AG09319 (cell line): ENCODE measurements at regions not wholly inside any gene's neighbourhood (a gene's known extent, or its start where the extent isn't known, plus 50 kb on each side); places are given as distances from the start of the nearest gene placed in this dataset.
"Not testable (repeated sequence)": the region's sequence is repeated elsewhere in the genome, so short reads cannot be mapped to it uniquely, and the experiment has no call there.

ENCODE experiments used
- DNase-seq: peaks from one replicate; pipeline ENCODE4 v3.0.0-alpha.2; 2010; ENCODE audit warnings: low read depth; ENCODE audit errors: extremely low read depth
- TF ChIP-seq, protein P1 (sequence below): IDR thresholded peaks from 2 replicates; pipeline ENCODE4 v1.5.1; 2011; ENCODE audit warnings: low read depth, mild to moderate bottlenecking, inconsistent platforms, low read length, moderate library complexity

DNA sequence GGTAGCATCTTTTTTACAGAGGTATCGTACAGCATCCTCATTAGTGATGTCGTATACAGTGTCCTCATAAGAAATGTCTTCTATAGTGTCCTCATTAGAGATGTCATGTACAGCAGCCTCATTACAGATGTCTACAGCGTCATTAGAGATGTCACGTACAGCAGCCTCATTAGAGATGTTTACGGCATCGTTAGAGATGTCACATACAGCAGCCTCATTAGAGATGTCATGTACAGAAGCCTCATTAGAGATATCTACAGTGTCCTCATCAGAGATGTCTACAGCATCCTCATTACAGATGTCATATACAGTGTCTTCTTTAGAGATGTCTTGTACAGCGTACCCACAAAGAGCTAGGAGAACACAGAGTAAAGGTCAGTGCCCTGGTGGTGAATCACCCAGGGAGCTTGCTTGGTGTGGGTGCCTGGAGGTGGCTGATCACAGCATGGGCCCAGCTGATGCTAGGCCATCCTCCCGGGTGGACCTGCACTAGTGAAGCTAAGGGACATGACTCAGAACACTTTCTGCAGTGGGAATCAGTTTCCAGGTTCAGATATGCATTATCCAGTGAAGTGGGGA is 109.2 kb downstream of the IGLL1 start:
- TF ChIP-seq, protein P1, sequence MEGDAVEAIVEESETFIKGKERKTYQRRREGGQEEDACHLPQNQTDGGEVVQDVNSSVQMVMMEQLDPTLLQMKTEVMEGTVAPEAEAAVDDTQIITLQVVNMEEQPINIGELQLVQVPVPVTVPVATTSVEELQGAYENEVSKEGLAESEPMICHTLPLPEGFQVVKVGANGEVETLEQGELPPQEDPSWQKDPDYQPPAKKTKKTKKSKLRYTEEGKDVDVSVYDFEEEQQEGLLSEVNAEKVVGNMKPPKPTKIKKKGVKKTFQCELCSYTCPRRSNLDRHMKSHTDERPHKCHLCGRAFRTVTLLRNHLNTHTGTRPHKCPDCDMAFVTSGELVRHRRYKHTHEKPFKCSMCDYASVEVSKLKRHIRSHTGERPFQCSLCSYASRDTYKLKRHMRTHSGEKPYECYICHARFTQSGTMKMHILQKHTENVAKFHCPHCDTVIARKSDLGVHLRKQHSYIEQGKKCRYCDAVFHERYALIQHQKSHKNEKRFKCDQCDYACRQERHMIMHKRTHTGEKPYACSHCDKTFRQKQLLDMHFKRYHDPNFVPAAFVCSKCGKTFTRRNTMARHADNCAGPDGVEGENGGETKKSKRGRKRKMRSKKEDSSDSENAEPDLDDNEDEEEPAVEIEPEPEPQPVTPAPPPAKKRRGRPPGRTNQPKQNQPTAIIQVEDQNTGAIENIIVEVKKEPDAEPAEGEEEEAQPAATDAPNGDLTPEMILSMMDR, result no peak

DNA sequence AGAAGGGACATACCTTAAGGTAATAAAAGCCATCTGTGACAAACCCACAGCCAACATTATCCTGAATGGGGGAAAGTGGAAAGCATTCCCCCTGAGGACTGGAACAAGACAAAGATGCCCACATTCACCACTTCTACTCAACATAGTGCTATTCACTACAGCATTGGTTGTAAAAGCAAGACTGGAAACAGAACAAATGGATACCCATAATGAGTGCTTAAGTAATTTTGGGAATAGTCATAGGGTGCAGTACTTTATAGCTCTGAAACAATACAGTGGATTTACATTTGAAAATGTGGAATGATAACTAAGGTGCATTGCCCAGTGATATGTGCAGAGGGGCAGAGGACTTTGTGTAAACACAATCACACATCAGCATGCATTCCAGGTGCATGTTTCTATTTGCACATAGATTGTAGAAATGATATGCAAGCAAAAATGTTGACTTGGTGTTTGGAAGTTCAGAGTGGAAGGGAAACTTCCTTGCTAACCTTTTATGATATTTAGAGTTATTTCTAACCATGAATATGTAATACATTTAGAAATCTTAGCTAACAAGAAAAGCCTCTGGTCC is 112.3 kb downstream of the IGLL1 start:
- TF ChIP-seq, protein P1, result no peak
- DNase-seq, result no peak

More for the DNA sequence above, 109.2 kb downstream of the IGLL1 start:
- no peak for DNase-seq

DNA sequence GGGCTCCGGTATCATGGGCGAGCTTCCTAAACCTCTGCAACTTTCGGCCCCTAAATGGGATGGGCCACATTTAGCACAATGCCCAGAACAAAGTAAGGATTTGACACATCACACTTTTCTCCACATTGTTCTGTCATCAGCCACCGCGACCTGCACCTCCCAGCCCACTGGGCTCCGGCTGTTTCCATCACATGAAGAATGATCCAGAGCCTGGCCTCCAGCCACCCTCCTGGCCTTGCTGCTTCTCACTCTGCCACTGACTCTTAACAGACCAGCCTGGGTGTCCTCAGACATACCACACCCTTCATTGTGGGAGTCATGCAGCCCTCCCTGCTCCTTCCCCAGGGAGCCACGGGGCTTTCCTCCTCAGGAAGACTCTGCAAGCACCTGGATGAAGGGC is 113.7 kb downstream of the IGLL1 start:
- no peak for DNase-seq

DNA sequence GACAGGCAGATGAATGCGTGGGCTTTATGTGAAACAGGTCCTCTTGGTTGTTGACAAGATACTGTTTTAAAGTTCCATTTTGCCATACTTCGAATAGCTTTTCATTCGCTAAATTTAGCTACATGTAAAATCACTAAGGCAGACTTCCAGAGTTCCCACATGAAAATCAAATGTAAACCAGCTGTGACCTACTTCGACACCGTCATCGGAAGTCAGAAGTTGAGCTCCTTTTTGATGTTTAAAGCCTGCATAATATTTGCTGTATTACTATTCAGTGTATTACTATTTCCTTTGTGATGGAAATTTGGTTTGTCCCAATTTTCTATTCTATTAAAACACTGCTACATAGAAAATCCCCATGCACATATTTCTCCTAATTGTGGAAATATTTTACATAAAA is 115.3 kb downstream of the IGLL1 start:
- not testable (repeated sequence) for DNase-seq

More for the DNA sequence above, 113.7 kb downstream of the IGLL1 start:
- TF ChIP-seq, protein P1, result no peak

DNA sequence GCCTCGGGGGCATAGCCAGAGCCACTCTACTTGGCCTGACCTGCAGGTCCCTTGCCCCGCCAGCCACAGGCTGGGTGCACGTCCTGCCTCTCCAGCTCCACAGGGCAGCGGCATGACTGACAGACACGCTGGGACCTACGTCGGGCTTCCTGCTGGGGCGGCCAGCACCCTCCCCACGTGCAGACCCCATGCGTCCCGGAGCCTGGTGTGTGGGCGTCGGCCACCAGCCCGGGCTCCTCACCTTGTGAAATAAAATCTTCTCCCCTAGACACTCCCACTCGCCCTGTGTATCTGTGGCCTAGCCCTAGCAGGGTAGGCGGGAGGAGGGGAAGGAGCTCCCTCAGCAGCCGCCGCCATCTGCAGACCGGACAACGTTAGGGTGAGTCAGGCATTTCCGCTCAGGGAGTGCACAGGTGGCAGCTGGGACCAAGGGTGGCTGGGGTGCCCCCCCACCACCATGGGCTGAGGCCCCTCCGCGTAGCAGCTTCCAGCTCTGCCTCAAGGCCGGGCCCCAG is 119.5 kb downstream of the IGLL1 start:
- not testable (repeated sequence) for DNase-seq

DNA sequence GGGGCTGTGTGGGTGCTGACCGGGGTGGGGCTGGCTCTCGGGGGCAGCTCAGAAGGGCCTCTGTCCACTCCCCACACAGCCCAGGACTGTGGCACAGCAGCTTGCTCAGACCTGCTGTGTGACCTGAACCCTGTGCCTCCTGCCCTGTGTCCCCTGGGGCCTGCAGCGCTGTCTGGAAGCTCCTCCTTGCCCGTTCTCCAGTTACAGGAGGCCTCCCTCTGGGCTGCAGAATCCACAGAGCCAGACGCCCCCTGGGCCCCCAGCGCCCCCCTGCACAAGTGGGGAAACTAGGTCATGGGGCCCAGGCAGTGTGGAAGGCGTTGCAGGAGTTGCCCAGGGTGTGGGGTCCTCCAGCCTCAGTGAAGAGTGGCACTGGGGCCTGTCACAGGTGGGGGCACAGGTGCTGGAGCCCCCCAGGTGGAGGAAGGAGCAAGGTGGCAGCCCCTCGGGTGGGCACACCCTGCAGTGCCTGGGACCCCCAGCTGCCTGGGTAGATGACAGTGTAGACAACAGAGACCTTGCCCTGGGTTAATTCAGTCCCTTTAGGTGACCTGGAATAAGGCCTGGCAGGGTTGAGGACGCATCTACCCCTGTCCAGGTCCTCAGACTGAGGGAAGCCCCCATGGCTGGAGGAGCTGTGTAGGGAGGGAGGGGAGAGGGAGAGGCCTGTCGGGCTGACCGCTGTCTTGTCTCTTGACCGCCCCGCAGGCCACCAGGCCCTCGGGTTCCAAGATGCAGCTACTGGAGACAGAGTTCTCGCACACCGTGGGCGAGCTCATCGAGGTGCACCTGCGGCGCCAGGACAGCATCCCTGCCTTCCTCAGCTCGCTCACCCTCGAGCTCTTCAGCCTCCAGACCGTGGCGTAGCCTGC is 120.2 kb downstream of the IGLL1 start:
- DNase-seq, result not testable (repeated sequence)

DNA sequence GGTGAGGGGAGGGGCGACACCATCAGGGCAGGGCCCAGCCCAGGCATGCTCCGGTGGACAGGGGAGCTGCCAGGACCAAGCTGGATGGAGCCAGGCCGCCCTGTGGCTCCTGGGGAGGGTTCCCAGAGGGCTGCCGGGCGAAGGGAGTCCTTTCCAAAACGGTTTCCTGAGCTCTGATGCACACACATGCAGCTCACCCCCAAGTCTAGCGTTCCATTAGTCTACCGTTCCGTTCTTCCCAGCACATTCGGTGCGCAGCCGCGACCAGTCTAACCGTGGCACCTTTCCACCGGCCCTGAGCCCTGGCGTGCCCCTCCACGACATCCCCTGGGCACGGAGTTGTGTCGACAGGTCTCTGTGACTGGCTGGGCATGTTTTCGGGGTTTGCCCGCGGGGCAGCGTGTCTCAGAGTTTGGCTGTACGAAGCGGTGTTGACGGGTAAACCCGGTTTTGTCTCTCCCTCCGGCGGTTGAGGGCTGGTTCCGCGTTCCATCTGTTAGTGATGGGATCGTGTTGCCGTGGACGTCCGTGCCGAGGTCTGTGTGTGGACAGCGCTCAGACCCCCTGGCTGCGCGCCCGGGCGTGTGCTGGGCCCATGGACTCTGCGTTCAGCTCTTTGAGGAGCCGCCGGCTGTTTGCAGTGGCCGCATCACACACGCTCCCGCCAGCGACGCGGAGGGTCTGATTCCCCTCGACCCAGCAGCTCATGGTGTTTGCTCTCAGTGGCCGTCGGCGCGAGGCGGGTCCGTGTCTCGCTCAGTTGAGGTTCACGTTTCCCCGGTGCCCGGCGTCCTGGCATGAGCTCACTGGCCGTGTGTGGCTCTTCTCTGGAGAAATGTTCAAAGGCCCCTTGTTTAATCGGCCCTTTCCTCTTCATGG is 121.2 kb downstream of the IGLL1 start:
- no peak for DNase-seq
- TF ChIP-seq, protein P1, result no peak

DNA sequence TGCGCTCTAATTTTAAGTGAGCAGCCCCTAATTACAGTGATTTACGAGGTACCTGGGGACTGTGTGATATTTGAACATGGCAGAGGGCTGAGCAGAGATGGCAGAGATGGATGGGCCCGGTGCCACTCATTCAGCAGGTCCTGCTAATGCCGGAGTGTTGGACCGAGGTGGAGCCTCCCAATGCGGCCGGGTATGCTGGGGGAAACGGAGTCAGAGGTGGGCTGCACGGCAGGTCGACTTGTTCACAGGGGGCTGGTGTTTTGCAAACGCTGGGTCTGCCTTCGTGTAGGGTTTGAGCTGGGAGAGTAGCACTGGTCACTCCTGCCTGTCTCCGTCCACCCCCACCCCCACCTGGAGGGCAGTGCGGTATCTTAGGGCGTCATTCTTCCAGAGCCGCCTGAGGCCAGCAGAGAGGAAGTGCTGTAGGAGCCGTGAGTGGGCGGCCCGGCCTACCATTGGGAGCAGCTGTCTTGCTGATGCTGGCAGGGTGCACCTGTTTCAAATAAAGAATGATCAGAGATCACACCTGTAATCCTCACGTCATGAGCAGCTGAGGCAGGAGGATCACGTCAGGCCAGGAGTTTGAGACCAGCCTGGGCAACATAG is 122.6 kb downstream of the IGLL1 start:
- DNase-seq, result no peak

DNA sequence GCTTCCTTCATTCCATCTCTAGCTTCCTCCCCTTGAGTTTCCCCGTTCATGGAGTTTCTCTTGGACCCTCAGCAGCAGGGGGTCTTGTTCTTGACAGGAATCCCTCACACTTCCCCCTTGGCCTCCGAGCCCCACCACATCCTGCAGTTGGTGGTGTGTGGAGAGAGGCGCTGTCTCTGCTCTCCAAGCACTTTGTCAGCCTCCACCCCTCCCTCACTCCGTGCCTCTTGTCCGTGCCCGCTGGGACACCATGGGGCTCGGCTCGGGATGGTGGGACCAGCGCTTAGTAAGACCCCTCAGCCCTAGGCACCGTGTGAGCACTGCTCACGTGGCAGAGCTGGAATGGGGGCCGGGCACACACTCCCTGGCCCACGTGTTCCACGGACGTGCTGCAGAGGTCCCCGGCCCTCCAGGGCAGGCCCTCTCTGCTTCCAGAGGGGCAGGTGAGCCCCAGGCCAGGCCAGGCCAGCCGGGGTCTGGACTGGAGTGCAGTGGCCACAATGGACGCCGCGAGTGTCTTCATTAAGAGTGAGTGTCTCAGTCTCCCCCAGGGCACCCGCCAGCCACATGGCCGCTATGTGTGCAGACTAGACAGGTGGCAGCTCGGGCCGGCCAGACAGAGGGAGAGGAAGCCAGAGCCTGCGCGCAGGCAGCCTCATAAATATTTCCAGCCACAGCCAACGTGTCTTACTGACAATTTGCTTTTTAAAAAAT is 123.3 kb downstream of the IGLL1 start:
- DNase-seq, result not testable (repeated sequence)

More for the DNA sequence above, 122.6 kb downstream of the IGLL1 start:
- TF ChIP-seq, protein P1, result no peak

DNA sequence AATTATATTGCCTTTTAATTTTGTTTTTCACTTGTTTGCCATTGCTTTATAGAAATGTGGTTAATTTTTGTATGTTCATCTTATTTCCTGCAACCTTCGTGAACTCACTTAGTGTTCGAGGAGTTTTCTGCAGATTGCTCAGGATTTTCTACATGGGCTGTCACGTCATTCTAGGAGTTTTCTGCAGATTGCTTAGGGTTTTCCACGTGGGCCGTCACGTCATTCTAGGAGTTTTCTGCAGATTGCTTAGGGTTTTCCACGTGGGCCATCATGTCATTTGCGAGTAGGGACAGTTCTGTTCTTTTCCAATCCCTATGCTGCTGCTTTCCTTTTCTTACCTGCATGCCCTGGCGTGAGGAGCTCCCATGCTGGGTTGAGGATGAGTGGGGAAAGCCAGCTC is 125.7 kb downstream of the IGLL1 start:
- not testable (repeated sequence) for DNase-seq
